KOPT-K1 (cell line): ENCODE measurements at regions not wholly inside any gene's neighbourhood (a gene's known extent, or its start where the extent isn't known, plus 50 kb on each side); places are given as distances from the start of the nearest gene placed in this dataset.

ENCODE experiments used
- H3K27ac ChIP-seq: fragments of 200-600 bp; sonication (generic); 2 replicates; pipeline ENCODE4 v1.5.1; 2016; ENCODE audit warnings: antibody characterized with exemption, mild to moderate bottlenecking, low read depth, low read length; ENCODE audit not compliant: poor library complexity, severe bottlenecking
- H3K36me3 ChIP-seq: fragments of 200-600 bp; sonication (generic); 2 replicates; pipeline ENCODE4 v1.5.1; 2017; ENCODE audit warnings: antibody characterized with exemption, mild to moderate bottlenecking, low read length, moderate library complexity; ENCODE audit not compliant: insufficient read depth
- H3K9me3 ChIP-seq: fragments of 200-600 bp; sonication (generic); 2 replicates; pipeline ENCODE4 v1.5.1; 2017; ENCODE audit warnings: antibody characterized with exemption, low read length, mild to moderate bottlenecking; ENCODE audit not compliant: insufficient read depth, poor library complexity, severe bottlenecking

- Histone ChIP-seq H3K27ac (no peak overlapping the region), H3K36me3 (no peaks in the 10 kb centered on the region), H3K9me3 (no peaks in the 10 kb centered on the region)
Observed at GRCh38 chr1:222028676-222029075, 286.8 kb upstream of the DUSP10 start.

- H3K36me3 ChIP-seq: no peaks in the 10 kb centered on the region
- H3K9me3 ChIP-seq: no peaks in the 10 kb centered on the region
- no peak overlapping the region for H3K27ac ChIP-seq
Observed at GRCh38 chr1:222028116-222028515, 286.2 kb upstream of the DUSP10 start.

- no peaks in the 10 kb centered on the region for H3K9me3 ChIP-seq
Observed at GRCh38 chr1:222026280-222026679, 284.4 kb upstream of the DUSP10 start.

GRCh38 chr1:222023025-222023424 is 281.1 kb upstream of the DUSP10 start:
- Histone ChIP-seq H3K27ac (no peak overlapping the region), H3K36me3 (no peaks in the 10 kb centered on the region), H3K9me3 (no peaks in the 10 kb centered on the region)

More at GRCh38 chr1:222026280-222026679, 284.4 kb upstream of the DUSP10 start:
- Histone ChIP-seq H3K36me3 (no peaks in the 10 kb centered on the region), H3K27ac (no peak overlapping the region)

GRCh38 chr1:222021129-222021528 is 279.2 kb upstream of the DUSP10 start:
- no peaks in the 10 kb centered on the region for H3K36me3 ChIP-seq
- H3K9me3 ChIP-seq: no peaks in the 10 kb centered on the region
- H3K27ac ChIP-seq: no peak overlapping the region

- H3K9me3 ChIP-seq: no peaks in the 10 kb centered on the region
- H3K36me3 ChIP-seq: no peaks in the 10 kb centered on the region
- H3K27ac ChIP-seq: no peak overlapping the region
Observed at GRCh38 chr1:222020553-222020952, 278.7 kb upstream of the DUSP10 start.

- Histone ChIP-seq H3K9me3 (no peaks in the 10 kb centered on the region), H3K27ac (no peak overlapping the region), H3K36me3 (no peaks in the 10 kb centered on the region)
Observed at GRCh38 chr1:222019029-222019428, 277.1 kb upstream of the DUSP10 start.

GRCh38 chr1:222018041-222018440 is 276.2 kb upstream of the DUSP10 start:
- no peak overlapping the region for H3K27ac ChIP-seq
- H3K9me3 ChIP-seq: no peaks in the 10 kb centered on the region
- no peaks in the 10 kb centered on the region for H3K36me3 ChIP-seq

- H3K9me3 ChIP-seq: no peaks in the 10 kb centered on the region
- H3K36me3 ChIP-seq: no peaks in the 10 kb centered on the region
- no peak overlapping the region for H3K27ac ChIP-seq
Observed at GRCh38 chr1:222015686-222016085, 273.8 kb upstream of the DUSP10 start.

- H3K36me3 ChIP-seq: no peaks in the 10 kb centered on the region
- no peak overlapping the region for H3K27ac ChIP-seq
- H3K9me3 ChIP-seq: no peaks in the 10 kb centered on the region
Observed at GRCh38 chr1:222014001-222014400, 272.1 kb upstream of the DUSP10 start.

GRCh38 chr1:222012816-222013215 is 270.9 kb upstream of the DUSP10 start:
- Histone ChIP-seq H3K27ac (no peak overlapping the region), H3K9me3 (no peaks in the 10 kb centered on the region), H3K36me3 (no peaks in the 10 kb centered on the region)

- Histone ChIP-seq H3K36me3 (no peaks in the 10 kb centered on the region), H3K27ac (no peak overlapping the region), H3K9me3 (no peaks in the 10 kb centered on the region)
Observed at GRCh38 chr1:222010306-222010705, 268.4 kb upstream of the DUSP10 start.

- Histone ChIP-seq H3K36me3 (no peaks in the 10 kb centered on the region), H3K27ac (no peak overlapping the region), H3K9me3 (no peaks in the 10 kb centered on the region)
Observed at GRCh38 chr1:222009105-222009730, 267.3 kb upstream of the DUSP10 start.

GRCh38 chr1:222006715-222007114 is 264.8 kb upstream of the DUSP10 start:
- no peaks in the 10 kb centered on the region for H3K36me3 ChIP-seq
- H3K9me3 ChIP-seq: no peaks in the 10 kb centered on the region
- no peak overlapping the region for H3K27ac ChIP-seq

- Histone ChIP-seq H3K27ac (no peak overlapping the region), H3K36me3 (no peaks in the 10 kb centered on the region), H3K9me3 (no peaks in the 10 kb centered on the region)
Observed at GRCh38 chr1:222004784-222005183, 262.9 kb upstream of the DUSP10 start.

GRCh38 chr1:222004034-222004433 is 262.1 kb upstream of the DUSP10 start:
- no peaks in the 10 kb centered on the region for H3K9me3 ChIP-seq
- no peak overlapping the region for H3K27ac ChIP-seq
- H3K36me3 ChIP-seq: no peaks in the 10 kb centered on the region
